NB4 (cell line): ENCODE measurements at regions not wholly inside any gene's neighbourhood (a gene's known extent, or its start where the extent isn't known, plus 50 kb on each side); places are given as distances from the start of the nearest gene placed in this dataset.
"Not testable (repeated sequence)": the region's sequence is repeated elsewhere in the genome, so short reads cannot be mapped to it uniquely, and the experiment has no call there.

Experiments used
- DNase-seq: peaks from one replicate; pipeline ENCODE4 v3.0.0; 2010; ENCODE audit warnings: low read depth
- H3K4me3 ChIP-seq: one replicate; pipeline ENCODE4 v1.5.1; 2011; ENCODE audit warnings: mild to moderate bottlenecking, low read depth, low read length, moderate library complexity
- MYC ChIP-seq: IDR thresholded peaks from 2 replicates; pipeline ENCODE4 v1.6.1; 2011; ENCODE audit warnings: low read depth, low read length
- POLR2A ChIP-seq: IDR thresholded peaks from 2 replicates; pipeline ENCODE4 v1.6.1; 2011; ENCODE audit warnings: mild to moderate bottlenecking; ENCODE audit not compliant: insufficient read length; ENCODE audit errors: extremely low read depth
- TF ChIP-seq, protein P1 (sequence below): IDR thresholded peaks from one replicate; pipeline ENCODE4 v1.5.1; 2012; ENCODE audit warnings: low read depth, low read length
- TF ChIP-seq, protein P2 (sequence below): IDR thresholded peaks from 2 replicates; pipeline ENCODE4 v1.6.1; 2011; ENCODE audit warnings: low read depth, low read length

DNA sequence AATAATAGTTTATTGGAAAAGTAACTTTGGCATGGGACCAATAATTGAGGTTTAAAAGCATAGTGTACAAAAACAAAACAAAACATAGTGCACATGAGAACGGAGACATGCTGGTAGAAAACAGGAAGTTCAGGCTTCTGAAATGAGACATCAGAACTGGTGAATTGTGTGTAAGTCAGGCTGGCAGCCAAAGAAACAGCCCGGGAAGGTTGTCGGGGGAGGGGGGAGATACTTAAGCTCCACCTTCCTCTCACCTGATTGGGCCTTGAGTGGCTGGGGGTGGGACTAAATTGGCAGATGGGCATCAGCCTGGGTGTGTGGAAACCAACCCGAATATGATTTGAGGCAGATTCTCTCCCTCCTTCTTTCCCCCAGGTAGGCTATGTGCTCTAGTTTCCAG lies 256.3 kb downstream of the SMARCA2 start:
- DNase-seq = peak; percentile 73
- TF ChIP-seq MYC = no peak
- TF ChIP-seq, protein P1, sequence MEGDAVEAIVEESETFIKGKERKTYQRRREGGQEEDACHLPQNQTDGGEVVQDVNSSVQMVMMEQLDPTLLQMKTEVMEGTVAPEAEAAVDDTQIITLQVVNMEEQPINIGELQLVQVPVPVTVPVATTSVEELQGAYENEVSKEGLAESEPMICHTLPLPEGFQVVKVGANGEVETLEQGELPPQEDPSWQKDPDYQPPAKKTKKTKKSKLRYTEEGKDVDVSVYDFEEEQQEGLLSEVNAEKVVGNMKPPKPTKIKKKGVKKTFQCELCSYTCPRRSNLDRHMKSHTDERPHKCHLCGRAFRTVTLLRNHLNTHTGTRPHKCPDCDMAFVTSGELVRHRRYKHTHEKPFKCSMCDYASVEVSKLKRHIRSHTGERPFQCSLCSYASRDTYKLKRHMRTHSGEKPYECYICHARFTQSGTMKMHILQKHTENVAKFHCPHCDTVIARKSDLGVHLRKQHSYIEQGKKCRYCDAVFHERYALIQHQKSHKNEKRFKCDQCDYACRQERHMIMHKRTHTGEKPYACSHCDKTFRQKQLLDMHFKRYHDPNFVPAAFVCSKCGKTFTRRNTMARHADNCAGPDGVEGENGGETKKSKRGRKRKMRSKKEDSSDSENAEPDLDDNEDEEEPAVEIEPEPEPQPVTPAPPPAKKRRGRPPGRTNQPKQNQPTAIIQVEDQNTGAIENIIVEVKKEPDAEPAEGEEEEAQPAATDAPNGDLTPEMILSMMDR = no peak
- TF ChIP-seq, protein P2, sequence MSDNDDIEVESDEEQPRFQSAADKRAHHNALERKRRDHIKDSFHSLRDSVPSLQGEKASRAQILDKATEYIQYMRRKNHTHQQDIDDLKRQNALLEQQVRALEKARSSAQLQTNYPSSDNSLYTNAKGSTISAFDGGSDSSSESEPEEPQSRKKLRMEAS = no peak
- TF ChIP-seq POLR2A = no peak
- H3K4me3 ChIP-seq = no peak overlapping the region

DNA sequence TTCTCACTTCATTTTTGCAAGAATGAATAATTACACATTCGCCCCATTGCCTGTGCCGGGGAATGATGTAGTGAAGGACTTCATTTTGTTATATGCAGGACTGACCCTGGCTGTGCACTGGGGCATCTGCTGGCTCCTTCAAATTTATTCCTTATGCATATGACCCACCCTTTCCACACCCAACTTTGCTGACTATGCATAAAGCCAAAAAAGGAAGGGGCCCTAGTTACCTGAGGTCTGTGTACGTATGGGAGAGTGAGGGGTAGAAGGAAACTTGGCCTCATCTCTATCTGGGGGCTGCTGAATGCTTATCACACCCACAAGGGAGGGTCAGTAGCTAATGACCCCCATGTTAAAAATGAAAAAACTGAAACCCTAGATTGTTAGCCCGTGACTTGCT lies 259.6 kb downstream of the SMARCA2 start:
- DNase-seq = no peak
- H3K4me3 ChIP-seq = no peak overlapping the region
- TF ChIP-seq POLR2A = no peak
- no peak for TF ChIP-seq MYC
- TF ChIP-seq, protein P1 = no peak
- TF ChIP-seq, protein P2 = no peak

DNA sequence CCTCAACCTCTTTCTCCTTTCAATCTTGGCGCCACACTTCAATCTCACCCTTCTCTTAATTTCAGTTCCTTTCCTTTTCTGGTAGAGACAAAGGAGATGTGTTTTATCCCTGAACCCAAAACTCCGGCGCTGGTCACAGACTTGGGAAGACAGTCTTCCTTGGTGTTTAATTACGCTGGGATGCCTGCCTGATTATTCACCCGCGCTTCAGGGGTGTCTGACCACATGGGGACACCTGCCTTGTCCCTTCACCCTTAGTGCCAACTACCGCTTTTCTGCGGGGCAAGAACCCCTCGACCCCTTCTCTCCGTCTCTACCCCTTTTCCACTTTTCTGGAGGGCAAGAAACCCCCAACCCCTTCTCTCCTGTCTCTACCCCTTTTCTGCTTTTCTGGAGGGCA lies 261.1 kb downstream of the SMARCA2 start:
- no peak for TF ChIP-seq MYC
- TF ChIP-seq, protein P1 = no peak
- TF ChIP-seq POLR2A = no peak
- TF ChIP-seq, protein P2 = no peak
- no peak overlapping the region for H3K4me3 ChIP-seq
- DNase-seq = no peak

DNA sequence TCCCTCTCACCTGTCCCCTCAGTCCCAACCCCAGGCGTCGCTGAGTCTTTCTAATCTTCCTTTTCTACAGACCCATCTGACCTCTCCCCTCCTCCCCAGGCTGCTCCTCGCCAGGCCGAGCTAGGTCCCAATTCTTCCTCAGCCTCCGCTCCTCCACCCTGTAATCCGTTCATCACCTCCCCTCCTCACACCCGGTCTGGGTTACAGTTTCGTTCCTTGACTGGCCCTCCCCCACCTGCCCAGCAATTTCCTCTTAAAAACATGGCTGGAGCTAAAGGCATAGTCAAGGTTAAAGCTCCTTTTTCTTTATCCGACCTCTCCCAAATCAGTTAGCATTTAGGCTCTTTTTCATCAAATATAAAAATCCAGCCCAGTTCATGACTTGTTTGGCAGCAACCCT lies 262.0 kb downstream of the SMARCA2 start:
- H3K4me3 ChIP-seq, DNase-seq: not testable (repeated sequence)

DNA sequence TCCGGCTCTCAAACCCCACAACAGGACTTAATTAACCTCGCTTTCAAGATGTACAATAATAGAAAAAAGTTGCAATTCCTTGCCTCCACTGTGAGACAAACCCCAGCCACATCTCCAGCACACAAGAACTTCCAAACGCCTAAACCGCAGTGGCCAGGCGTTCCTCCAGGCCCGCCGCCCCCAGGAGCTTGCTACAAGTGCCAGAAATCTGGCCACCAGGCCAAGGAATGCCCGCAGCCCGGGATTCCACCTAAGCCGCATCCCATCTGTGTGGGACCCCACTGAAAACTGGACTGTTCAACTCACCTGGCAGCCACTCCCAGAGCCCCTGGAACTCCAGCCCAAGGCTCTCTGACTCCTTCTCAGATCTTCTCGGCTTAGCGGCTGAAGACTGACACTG lies 262.5 kb downstream of the SMARCA2 start:
- DNase-seq, H3K4me3 ChIP-seq: not testable (repeated sequence)

DNA sequence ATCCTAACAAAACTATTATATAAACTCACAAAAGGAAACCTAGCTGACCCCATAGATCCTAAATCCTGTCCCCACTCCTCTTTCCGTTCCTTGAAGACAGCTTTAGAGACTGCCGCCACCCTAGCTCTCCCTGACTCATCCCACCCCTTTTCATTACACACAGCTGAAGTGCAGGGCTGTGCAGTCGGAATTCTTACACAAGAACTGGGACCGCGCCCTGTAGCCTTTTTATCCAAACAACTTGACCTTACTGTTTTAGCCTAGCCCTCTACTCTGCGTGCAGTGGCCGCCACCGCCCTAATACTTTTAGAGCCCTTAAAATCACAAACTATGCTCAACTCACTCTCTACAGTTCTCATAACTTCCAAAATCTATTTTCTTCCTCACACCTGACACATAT lies 264.0 kb downstream of the SMARCA2 start:
- not testable (repeated sequence) for DNase-seq, H3K4me3 ChIP-seq

DNA sequence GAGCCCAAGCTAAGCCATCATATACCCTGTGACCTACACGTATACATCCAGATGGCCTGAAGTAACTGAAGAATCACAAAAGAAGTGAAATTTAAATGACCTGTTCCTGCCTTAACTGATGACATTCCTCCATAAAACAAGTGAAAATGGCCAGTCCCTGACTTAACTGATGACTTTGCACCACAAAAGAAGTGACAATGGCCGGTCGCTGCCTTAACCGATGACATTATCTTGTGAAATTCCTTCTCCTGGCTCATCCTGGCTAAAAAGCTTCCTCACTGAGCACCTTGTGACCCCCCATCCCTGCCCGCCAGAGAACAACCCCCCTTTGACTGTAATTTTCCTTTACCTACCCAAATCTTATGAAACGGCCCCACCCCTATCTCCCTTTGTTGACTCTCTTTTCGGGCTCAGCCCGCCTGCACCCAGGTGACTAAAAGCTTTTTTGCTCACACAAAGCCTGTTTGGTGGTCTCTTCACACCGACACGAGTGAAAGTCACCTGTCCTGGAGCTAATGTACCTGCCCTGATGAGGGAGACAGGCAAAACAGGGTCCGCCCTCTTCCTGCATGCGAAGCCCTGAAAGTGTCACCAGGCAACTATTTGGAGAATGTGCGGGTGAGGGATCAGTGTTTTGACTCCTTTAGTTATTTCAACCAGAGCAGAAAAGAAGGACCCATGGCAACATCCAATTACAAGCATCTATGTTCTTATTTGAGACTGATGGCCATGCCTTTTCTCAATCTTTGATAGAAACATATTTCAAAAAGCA lies 266.1 kb downstream of the SMARCA2 start:
- no peak for DNase-seq
- H3K4me3 ChIP-seq = no peak overlapping the region
- no peak for TF ChIP-seq POLR2A
- TF ChIP-seq, protein P1 = no peak
- TF ChIP-seq, protein P2 = no peak
- no peak for TF ChIP-seq MYC
